ENCODE measurements at regions not wholly inside any gene's neighbourhood (a gene's known extent, or its start where the extent isn't known, plus 50 kb on each side); places are given as distances from the start of the nearest gene placed in this dataset.

GRCh38 chr4:96317891-96318290, 478.0 kb downstream of the PDHA2 start:
- no peak for TF ChIP-seq CTCF (conservative IDR thresholded peaks at IDR 0.05; ENCODE audit: low read length)
- no peak for TF ChIP-seq EZH2phosphoT487 (IDR thresholded peaks at IDR 0.05; ENCODE audit: borderline replicate concordance)
